ENCODE measurements at regions not wholly inside any gene's neighbourhood (a gene's known extent, or its start where the extent isn't known, plus 50 kb on each side); places are given as distances from the start of the nearest gene placed in this dataset.

DNA sequence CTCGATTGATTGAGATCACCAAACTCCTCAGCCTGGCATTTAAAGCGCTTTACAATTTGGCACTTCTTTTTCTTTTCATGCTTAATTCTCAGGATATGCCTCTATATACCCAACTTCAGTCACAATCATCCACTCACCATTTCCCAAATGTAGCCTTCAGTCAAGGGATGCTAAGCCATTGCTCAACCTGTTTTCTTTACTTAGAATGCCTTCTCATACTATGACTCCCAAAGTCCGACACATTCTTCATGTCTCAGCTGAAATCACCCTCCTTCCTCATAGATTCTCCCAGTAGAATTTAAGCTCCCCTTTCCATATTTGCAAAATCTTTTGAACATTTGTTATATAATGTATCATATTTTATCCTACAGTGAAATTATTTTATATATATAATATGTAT is 467.0 kb downstream of the LRIG3 start:
- Histone ChIP-seq H3K79me2 (ENCODE audit: control insufficient read depth, insufficient read depth, low read length, unreplicated experiment) (no peaks in the 10 kb centered on the region), H3K36me3 (ENCODE audit: insufficient read depth, low read length) (no peaks in the 10 kb centered on the region), H3K4me3 (ENCODE audit: low read depth, low read length) (no peak overlapping the region), H3K4me1 (ENCODE audit: control insufficient read depth, insufficient read depth, low read length, unreplicated experiment) (peaks cover 29% of the 10 kb centered on the region), H2AFZ (ENCODE audit: low read length, unreplicated experiment) (no peak overlapping the region), H3K27me3 (ENCODE audit: insufficient read depth, low read length) (no peaks in the 10 kb centered on the region), H3K27ac (ENCODE audit: low read depth, low read length) (peak overlapping the region; percentile 6; the same call in 1 of the 2 replicates)

DNA sequence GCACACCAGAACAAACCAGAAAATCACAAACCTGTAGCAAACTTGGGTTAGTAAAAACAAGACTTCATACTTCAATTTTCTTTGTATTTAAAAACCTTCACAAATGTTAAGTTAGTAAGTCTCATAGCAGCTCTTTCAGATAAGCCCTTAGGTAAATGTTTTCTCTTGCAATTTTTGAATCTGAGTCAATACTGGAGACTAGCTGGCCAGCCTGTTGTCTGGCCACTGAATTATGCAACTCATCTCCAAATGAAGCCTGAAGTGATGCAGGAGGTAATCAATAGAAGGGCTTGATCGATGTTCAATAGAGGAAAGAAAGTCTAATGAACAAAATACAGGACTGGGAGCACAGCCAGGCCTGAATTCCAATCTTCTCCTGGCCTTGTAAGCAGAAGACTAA is 465.2 kb downstream of the LRIG3 start:
- H3K79me2 ChIP-seq (ENCODE audit: control insufficient read depth, insufficient read depth, low read length, unreplicated experiment) = no peaks in the 10 kb centered on the region
- no peaks in the 10 kb centered on the region for H3K36me3 ChIP-seq (ENCODE audit: insufficient read depth, low read length)
- H3K27ac ChIP-seq (ENCODE audit: low read depth, low read length) = peak overlapping the region; percentile 24; the same call in 1 of the 2 replicates
- no peak overlapping the region for H2AFZ ChIP-seq (ENCODE audit: low read length, unreplicated experiment)
- H3K4me3 ChIP-seq (ENCODE audit: low read depth, low read length) = no peak overlapping the region
- no peaks in the 10 kb centered on the region for H3K27me3 ChIP-seq (ENCODE audit: insufficient read depth, low read length)
- peaks cover 47% of the 10 kb centered on the region for H3K4me1 ChIP-seq (ENCODE audit: control insufficient read depth, insufficient read depth, low read length, unreplicated experiment)

DNA sequence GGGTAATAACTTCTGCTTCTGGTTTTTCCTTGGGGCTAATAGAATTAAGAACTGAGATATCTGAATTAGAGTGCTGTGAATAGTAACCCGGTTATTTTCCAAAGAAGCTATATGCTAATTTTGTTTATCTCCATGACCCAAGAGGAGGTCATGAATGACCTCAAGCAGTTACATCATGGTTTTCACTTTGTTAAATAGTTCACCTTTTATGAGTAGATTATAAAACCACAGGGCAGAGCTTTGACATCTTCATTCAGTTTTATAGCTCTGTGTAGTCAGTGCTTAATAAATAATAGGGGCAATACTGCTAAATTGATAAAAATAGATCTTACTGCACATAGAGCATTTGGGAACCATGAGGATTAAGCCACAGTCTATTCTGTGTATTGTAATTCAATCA is 462.2 kb downstream of the LRIG3 start:
- Histone ChIP-seq H3K27me3 (ENCODE audit: insufficient read depth, low read length) (no peaks in the 10 kb centered on the region), H3K4me3 (ENCODE audit: low read depth, low read length) (no peak overlapping the region), H2AFZ (ENCODE audit: low read length, unreplicated experiment) (no peak overlapping the region), H3K27ac (ENCODE audit: low read depth, low read length) (no peak overlapping the region), H3K4me1 (ENCODE audit: control insufficient read depth, insufficient read depth, low read length, unreplicated experiment) (peaks cover 39% of the 10 kb centered on the region), H3K36me3 (ENCODE audit: insufficient read depth, low read length) (no peaks in the 10 kb centered on the region), H3K79me2 (ENCODE audit: control insufficient read depth, insufficient read depth, low read length, unreplicated experiment) (no peaks in the 10 kb centered on the region)

DNA sequence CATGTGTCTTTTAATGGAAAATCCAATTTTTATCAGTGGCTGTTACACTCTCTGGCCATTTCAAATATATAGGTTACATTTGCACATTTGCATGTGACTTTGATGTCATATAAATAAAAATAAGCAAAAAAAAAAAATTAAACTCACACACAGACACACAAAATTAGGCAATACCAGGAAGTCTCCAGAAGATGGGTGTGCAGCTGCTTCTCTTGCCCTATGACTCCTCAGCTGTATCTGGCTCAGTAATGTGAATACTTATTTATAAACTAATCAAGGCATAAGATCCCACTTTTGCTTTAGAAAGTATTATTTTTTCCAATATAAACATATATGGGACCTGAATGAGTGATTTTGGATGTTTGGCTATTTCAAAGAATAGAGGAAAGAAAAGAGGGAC is 461.1 kb downstream of the LRIG3 start:
- no peaks in the 10 kb centered on the region for H3K79me2 ChIP-seq (ENCODE audit: control insufficient read depth, insufficient read depth, low read length, unreplicated experiment)
- H3K36me3 ChIP-seq (ENCODE audit: insufficient read depth, low read length) = no peaks in the 10 kb centered on the region
- no peak overlapping the region for H3K4me3 ChIP-seq (ENCODE audit: low read depth, low read length)
- H3K27ac ChIP-seq (ENCODE audit: low read depth, low read length) = peak overlapping the region; percentile 38
- H3K4me1 ChIP-seq (ENCODE audit: control insufficient read depth, insufficient read depth, low read length, unreplicated experiment) = peaks cover 37% of the 10 kb centered on the region
- no peaks in the 10 kb centered on the region for H3K27me3 ChIP-seq (ENCODE audit: insufficient read depth, low read length)
- H2AFZ ChIP-seq (ENCODE audit: low read length, unreplicated experiment) = no peak overlapping the region

DNA sequence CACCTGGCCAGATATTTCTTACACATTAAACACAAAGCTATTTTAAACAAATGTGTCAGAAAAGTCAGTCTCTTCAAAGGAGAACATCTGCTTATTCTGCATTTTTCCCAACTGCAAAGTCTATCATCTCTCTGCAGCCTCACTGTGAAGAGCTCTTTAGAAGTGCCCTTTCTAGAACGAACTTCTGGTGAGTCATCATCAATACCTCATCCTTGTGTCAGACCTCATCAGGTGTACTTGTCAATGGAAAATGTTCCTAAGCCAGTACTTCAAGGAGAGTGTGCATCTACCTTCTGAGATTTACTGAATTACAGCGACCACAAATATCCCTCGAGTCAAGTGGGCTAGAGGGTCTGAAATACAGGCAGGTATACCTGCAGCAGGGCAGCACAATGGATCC is 457.3 kb downstream of the LRIG3 start:
- Histone ChIP-seq H3K36me3 (ENCODE audit: insufficient read depth, low read length) (no peaks in the 10 kb centered on the region), H3K79me2 (ENCODE audit: control insufficient read depth, insufficient read depth, low read length, unreplicated experiment) (no peaks in the 10 kb centered on the region), H3K27ac (ENCODE audit: low read depth, low read length) (no peak overlapping the region), H3K4me1 (ENCODE audit: control insufficient read depth, insufficient read depth, low read length, unreplicated experiment) (peaks cover 31% of the 10 kb centered on the region), H3K27me3 (ENCODE audit: insufficient read depth, low read length) (no peaks in the 10 kb centered on the region), H2AFZ (ENCODE audit: low read length, unreplicated experiment) (no peak overlapping the region), H3K4me3 (ENCODE audit: low read depth, low read length) (no peak overlapping the region)

DNA sequence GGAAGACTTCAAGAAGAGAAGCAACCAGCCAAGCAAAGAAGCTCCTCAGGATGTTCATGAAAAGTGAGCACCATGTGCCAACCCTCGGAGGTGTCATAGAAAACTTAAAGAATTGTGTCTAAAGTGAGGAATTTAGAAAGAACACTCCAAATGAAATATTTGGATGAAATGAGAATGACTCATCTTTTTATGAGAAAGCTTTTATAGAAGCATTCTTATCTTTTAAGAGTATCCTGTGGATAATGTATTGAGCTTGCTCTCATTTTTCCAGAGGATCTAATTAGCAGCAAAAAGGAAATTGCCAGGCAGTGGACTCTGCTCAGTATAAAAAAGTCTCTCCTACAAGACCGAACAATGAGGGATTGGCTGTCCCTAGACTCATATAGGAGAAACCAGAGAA is 454.9 kb downstream of the LRIG3 start:
- Histone ChIP-seq H3K27ac (ENCODE audit: low read depth, low read length) (no peak overlapping the region), H3K4me3 (ENCODE audit: low read depth, low read length) (no peak overlapping the region), H2AFZ (ENCODE audit: low read length, unreplicated experiment) (no peak overlapping the region), H3K36me3 (ENCODE audit: insufficient read depth, low read length) (no peaks in the 10 kb centered on the region), H3K27me3 (ENCODE audit: insufficient read depth, low read length) (no peaks in the 10 kb centered on the region), H3K79me2 (ENCODE audit: control insufficient read depth, insufficient read depth, low read length, unreplicated experiment) (no peaks in the 10 kb centered on the region), H3K4me1 (ENCODE audit: control insufficient read depth, insufficient read depth, low read length, unreplicated experiment) (peaks cover 9% of the 10 kb centered on the region)

DNA sequence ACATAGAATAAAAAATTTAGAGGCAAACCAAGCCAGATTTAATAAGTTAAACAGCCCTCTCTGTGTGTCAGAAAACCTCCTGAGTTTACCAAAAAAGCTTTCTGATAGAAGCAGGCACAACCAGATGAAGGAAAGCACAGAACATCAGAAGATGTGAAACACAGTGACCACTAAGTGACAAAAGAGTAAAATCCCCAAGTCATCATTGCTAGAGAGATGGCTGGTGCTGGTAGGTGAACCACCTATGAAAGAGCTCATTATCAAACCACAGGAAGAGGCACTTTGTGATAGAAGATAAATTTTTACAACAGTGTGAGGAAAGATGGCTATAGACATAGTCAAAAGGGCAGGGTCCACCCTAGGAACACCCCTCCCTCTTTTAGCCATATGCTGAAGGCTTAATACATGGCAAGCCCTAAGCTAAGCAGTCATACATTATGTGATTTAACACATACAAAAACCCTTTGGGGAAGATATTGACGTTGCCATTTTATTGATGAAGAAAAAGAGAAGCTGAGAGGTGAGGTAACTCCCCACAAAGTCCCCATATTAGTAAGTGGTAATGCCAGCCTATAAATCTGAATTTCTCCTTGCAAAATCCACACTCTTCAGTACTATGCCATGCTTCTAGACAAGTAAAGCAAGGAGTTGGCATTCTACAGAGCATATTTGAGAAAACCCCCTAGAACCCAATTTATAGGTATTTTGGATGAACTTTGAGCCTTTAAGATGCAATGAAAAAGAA is 449.9 kb downstream of the LRIG3 start:
- no peak overlapping the region for H2AFZ ChIP-seq (ENCODE audit: low read length, unreplicated experiment)
- no peaks in the 10 kb centered on the region for H3K27me3 ChIP-seq (ENCODE audit: insufficient read depth, low read length)
- H3K36me3 ChIP-seq (ENCODE audit: insufficient read depth, low read length) = no peaks in the 10 kb centered on the region
- H3K79me2 ChIP-seq (ENCODE audit: control insufficient read depth, insufficient read depth, low read length, unreplicated experiment) = no peaks in the 10 kb centered on the region
- H3K27ac ChIP-seq (ENCODE audit: low read depth, low read length) = no peak overlapping the region
- H3K4me3 ChIP-seq (ENCODE audit: low read depth, low read length) = no peak overlapping the region
- H3K4me1 ChIP-seq (ENCODE audit: control insufficient read depth, insufficient read depth, low read length, unreplicated experiment) = peaks cover 3% of the 10 kb centered on the region

DNA sequence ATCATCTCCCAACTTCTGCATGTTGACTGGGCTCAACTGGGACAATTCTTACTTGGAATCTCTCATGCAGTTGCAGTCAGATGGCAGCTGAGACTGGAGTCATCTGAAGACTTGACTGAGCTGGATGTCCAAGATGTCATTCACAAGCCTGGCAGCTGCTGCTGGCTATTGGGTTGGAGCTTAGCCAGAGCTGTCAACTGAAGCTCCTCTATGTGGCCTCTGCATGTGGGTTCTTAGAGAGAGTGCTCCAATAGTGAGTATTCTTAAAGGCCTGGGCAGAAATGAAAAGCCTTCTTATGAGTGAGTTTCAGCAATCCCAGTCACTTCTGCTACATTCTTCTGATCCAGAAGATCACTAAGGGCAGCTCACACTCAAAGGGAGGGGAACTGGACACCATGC is 440.9 kb downstream of the LRIG3 start:
- H3K4me3 ChIP-seq (ENCODE audit: low read depth, low read length) = no peak overlapping the region
- H2AFZ ChIP-seq (ENCODE audit: low read length, unreplicated experiment) = no peak overlapping the region
- no peaks in the 10 kb centered on the region for H3K79me2 ChIP-seq (ENCODE audit: control insufficient read depth, insufficient read depth, low read length, unreplicated experiment)
- no peak overlapping the region for H3K27ac ChIP-seq (ENCODE audit: low read depth, low read length)
- H3K36me3 ChIP-seq (ENCODE audit: insufficient read depth, low read length) = no peaks in the 10 kb centered on the region
- H3K27me3 ChIP-seq (ENCODE audit: insufficient read depth, low read length) = no peaks in the 10 kb centered on the region
- no peaks in the 10 kb centered on the region for H3K4me1 ChIP-seq (ENCODE audit: control insufficient read depth, insufficient read depth, low read length, unreplicated experiment)

DNA sequence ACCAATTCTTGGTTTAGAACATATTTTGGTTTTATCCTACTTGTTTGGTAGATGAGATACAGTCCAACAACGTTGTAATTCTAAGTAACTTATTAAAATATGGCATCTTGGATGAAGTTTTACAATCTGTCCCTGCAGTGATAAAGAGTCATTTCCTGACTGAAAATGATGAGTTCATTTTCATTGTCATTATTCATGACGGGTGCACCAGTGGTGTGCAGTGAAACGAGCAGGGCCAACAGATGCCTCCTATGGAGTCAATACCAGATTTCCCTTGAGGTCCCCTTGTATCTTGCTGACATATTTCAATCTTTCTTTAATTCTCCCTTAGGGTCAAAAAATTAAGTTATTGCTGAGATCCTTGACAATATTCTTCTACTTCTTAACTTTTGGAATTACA is 438.5 kb downstream of the LRIG3 start:
- H2AFZ ChIP-seq (ENCODE audit: low read length, unreplicated experiment) = peak overlapping the region; percentile 17
- no peaks in the 10 kb centered on the region for H3K79me2 ChIP-seq (ENCODE audit: control insufficient read depth, insufficient read depth, low read length, unreplicated experiment)
- no peaks in the 10 kb centered on the region for H3K4me1 ChIP-seq (ENCODE audit: control insufficient read depth, insufficient read depth, low read length, unreplicated experiment)
- no peak overlapping the region for H3K27ac ChIP-seq (ENCODE audit: low read depth, low read length)
- no peaks in the 10 kb centered on the region for H3K27me3 ChIP-seq (ENCODE audit: insufficient read depth, low read length)
- H3K4me3 ChIP-seq (ENCODE audit: low read depth, low read length) = no peak overlapping the region
- no peaks in the 10 kb centered on the region for H3K36me3 ChIP-seq (ENCODE audit: insufficient read depth, low read length)

DNA sequence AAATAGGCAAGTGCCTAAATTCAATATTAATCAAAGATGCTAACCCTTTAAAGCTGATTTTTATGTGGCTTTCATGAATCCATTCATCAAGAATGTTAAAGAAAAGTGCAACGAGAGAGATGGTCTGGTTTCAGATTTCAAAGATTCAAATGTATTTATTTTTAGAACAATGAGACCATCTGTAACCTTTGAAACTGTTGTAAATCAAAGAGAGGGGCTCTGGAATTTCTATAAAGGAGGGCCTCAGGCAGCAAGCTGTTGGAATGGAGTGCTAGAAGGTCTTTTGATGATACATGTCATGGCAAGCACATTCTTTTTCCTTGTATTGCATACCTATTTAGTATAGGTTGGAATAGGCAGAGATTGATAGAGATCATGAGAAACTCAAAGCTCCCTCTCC is 433.0 kb downstream of the LRIG3 start:
- no peak overlapping the region for H3K4me3 ChIP-seq (ENCODE audit: low read depth, low read length)
- no peaks in the 10 kb centered on the region for H3K79me2 ChIP-seq (ENCODE audit: control insufficient read depth, insufficient read depth, low read length, unreplicated experiment)
- H3K36me3 ChIP-seq (ENCODE audit: insufficient read depth, low read length) = no peaks in the 10 kb centered on the region
- H3K27ac ChIP-seq (ENCODE audit: low read depth, low read length) = peak overlapping the region; percentile 64
- no peak overlapping the region for H2AFZ ChIP-seq (ENCODE audit: low read length, unreplicated experiment)
- H3K4me1 ChIP-seq (ENCODE audit: control insufficient read depth, insufficient read depth, low read length, unreplicated experiment) = peaks cover 21% of the 10 kb centered on the region
- H3K27me3 ChIP-seq (ENCODE audit: insufficient read depth, low read length) = no peaks in the 10 kb centered on the region

DNA sequence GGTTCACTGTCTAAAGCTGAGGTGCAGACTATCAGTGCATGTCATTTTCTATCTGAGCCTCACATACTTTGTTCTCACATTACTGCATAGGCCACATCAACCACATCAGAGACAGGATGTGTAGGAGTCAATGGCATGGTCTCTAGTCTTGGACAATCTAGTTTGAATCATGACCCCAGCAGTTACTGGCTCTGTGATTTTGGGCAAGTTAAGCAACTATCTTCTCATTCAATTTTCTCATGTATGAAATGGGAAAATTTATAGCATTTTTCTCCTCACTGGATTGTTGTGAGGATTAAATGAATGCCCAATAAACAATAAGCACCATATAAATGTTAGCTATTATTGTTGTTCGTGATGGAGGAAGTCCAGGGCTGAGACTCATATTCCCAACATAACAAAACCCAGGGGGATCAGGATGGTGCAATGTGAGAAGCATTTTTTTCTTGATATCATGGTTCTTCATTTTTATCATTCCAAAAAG is 432.6 kb downstream of the LRIG3 start:
- no peaks in the 10 kb centered on the region for H3K79me2 ChIP-seq (ENCODE audit: control insufficient read depth, insufficient read depth, low read length, unreplicated experiment)
- no peaks in the 10 kb centered on the region for H3K27me3 ChIP-seq (ENCODE audit: insufficient read depth, low read length)

More for the DNA sequence above, 432.6 kb downstream of the LRIG3 start:
- peaks cover 21% of the 10 kb centered on the region for H3K4me1 ChIP-seq (ENCODE audit: control insufficient read depth, insufficient read depth, low read length, unreplicated experiment)
- peak overlapping the region; percentile 64 for H3K27ac ChIP-seq (ENCODE audit: low read depth, low read length)
- no peak overlapping the region for H3K4me3 ChIP-seq (ENCODE audit: low read depth, low read length)
- no peaks in the 10 kb centered on the region for H3K36me3 ChIP-seq (ENCODE audit: insufficient read depth, low read length)
- H2AFZ ChIP-seq (ENCODE audit: low read length, unreplicated experiment) = no peak overlapping the region
